CD4-positive, alpha-beta T cell treated with Interleukin-4 for 1 hour (primary cell): ENCODE measurements at regions not wholly inside any gene's neighbourhood (a gene's known extent, or its start where the extent isn't known, plus 50 kb on each side); places are given as distances from the start of the nearest gene placed in this dataset.

ENCODE experiments used
- DNase-seq, 2 donors: peaks; one replicate each; pipeline ENCODE4 v3.0.0-alpha.2; 2020 to 2022

DNA sequence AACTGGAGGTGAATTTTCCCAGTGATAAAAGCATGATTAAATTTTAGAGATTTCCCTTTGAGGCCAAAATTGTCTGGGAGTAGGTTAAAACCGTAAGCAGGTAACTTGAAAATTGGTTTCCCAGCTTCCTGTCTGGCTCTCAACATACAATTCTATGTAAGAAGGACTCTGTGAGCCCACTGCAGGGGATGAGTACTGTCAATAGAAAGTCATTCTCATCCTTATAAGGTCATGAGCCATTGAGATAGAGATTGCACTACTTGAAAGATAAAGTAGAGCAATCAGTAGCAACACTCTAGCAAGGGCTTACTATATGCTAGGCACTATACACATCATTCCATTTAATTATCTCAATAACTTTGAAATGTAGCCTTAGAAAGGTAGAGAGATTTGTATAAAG, 225.6 kb upstream of the HMGA2 start:
- DNase-seq: no peak

DNA sequence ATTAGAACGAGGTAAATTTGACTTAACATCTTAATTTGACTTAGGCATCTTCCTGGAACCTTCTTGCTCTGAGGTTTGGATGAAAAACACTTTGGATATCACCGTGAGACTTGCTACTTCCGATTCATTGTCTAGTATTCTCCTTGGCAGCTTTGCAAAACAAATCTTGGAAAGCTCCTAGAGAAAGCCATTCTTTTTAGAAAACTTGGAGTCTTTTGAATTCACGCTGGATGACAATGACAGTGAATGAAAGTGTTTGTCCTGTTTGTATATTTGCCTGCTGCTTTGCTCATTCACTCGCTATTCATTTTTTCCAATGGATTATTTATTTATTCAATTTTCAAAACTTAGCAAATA, 222.1 kb upstream of the HMGA2 start:
- no peak for DNase-seq

DNA sequence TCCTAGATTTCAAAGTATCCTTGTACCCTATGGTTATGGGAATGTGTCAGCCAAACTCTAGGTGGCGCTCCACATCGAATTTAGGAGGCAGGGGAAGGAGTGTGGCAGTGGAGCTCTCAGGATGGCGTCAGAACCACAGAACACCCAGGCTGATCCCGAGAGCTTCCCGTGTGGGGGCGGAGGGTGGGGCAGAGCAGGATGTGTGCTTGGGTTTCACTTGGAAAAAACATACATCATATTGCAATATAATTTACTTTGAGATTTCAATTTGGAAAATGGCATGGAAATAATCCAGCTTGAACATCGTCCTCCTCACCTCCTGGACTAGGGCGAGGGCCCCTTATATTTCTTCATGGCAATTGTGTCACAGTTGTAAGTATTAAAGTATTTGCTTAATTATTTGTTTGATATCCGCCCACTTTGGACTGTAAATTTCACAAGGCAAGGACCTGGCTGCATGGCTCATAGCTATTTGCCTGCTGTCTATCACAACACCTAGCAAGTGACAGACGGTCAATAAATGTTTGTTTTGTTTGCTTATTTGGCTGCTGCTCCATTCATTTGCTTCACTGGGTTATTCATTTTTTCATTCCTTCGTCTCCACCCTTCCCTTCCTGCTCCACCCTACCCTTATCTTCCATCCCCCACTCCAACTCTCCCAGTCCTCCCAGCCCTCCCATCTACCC, 221.5 kb upstream of the HMGA2 start:
- DNase-seq: peak in 1 of 2 donors; percentile 15

DNA sequence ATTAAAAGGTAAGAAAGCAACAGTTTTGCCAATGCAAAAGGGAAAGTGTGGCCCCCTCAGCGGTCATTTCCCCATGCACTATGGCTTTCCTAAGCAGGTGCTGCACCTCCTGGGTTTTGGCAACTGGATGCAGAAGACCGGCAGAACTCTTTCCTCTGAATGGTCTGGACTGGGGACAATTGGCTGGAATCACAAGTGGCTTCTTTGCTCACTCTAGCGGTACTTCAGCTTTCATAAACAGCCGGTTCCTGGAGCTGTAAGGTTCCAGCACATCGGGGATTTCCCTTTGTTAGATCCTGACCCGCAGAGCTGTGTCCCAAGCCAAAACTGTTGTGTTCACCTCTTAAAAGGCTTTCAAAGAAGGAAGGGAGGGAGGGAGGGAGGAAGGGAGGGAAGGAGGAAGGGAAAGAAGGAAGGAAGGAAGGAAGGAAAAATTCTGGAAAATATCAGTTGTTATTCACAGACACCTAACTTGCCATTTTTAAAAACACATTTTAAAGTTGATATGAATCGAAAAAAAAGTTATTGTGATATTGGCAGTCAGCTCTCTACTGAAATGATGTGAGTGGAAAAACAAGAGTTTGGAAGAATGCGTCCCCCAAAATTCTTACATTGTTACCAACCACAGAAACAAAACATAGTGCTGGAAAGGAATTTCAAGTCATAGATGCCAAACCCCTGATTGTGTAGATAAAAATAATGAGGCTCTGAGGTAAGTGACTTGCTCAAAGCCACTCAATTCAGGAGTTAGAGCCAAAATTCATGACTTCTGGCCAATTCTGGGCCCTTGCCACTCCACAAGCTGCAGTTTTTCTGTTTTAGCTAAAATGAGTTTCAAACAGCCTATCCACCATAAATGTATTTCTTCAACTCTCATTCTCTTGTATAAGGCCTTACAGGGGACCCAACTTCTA, 220.6 kb upstream of the HMGA2 start:
- no peak for DNase-seq

DNA sequence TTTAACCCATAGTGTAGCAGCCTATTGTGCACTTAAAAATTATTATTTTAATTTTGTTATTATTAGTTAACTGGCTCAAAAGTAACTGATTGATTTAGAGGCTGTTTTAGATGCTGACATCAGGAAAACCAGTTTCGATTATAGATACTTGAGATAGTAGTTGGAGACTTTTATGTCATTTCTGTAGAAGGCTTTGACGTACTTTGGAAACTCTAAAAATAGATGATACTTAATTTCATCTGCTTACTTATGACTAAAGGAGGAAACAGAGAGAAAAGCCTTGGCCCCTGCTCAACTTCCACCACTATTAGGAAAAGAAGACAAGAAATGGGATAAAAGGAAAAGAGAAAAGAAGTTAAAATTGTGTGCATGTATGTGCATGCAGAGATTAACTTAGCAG, 219.3 kb upstream of the HMGA2 start:
- DNase-seq: no peak

DNA sequence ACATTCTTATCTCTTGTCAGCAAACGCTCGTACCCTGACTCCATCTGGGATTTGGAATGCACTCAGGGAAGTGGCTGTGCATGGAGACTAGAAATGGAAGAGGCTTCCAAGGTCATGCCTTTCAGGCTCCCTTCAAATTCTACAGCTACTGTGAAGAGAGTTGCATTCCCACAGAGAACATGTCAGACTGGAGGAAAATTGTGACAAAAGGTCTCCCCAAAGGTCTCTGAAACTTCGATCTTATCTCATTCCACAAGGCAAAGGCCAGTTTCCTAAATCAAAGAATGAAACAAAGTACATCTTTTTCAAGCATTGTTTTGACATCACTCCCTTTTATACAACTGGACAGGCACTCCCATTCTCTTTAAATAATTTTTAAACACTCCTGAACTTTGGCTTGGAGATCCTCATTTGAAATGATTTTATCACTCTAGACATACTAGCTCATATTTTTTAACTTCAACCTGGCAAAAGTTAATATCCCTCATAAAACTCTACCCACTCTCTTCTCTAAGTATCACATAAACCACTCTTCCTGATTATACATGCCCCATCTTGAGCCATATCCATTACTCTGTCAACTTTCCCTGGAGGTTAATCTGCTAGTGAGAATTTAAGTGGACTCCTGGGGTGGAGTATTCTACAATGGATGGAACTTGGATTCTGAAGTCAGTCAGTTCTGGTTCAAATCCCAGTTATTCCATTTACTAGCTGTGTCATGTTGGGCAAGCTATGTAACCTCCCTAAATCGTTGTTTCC, 218.1 kb upstream of the HMGA2 start:
- no peak for DNase-seq

DNA sequence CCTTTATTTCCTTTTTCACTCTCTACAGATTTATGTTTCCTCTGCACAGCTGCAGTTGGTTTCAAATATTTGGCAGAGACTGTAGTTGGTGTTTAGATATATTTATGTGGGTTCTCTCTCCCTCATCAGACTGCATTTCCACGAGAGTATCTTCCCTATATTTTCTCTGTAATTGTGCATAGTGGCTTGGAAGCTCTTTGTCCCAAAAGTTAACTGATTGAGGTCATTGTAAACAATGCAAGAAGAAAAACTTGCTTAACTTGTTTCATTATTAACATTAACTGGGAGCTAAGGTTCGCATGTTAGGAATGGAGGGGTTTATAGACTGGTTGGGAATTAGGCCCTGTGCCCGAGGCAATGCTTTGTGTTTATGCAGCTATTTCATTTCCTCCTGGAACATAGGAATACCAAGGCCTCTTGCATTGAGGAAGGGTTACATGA, 216.9 kb upstream of the HMGA2 start:
- no peak for DNase-seq

DNA sequence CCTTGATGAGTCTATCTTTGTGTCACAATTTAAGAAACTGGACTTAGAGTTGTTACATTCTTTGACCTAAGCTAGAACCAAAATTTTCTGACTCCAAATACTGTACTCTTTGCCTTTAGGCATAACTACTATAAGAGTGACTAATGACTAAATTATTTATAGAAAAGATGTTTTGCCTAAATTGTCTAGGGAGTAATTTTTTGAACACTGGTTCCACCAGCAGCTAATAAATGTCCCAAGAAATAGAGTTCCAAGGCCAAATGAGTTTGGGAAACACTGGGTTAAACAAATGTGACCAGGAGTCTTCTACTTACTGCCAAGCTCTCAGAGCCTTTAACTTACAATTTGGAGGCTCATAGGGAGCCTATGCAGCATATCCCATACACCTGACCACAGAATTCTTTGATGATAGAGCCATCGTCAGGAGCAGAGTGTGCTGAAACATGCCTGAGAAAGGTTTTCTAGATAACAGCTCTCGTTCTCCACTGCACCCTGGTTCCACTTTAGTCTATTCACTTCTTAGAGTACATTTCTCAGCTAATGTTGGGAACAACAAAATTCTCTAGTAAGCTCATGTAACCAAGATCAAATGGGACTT, 215.9 kb upstream of the HMGA2 start:
- no peak for DNase-seq

DNA sequence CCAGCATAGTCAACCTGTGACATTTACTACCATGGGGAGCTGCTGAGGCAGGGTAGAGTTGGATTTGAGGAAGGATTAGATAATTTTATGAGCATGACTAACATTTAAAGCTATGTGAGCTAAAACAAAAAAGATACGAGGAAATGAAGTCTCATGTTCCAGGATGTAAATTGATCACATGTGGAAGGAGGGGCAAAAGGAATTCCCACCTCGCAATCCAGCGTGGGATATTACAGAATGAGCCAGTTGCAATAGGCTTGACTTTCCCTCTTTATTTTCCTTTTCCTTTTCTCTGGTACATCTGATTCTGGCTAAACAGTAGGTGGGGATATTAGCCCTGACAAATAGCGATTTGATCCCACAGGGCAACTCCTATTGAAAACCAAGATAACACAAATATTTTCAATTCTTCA, 214.9 kb upstream of the HMGA2 start:
- DNase-seq: no peak

DNA sequence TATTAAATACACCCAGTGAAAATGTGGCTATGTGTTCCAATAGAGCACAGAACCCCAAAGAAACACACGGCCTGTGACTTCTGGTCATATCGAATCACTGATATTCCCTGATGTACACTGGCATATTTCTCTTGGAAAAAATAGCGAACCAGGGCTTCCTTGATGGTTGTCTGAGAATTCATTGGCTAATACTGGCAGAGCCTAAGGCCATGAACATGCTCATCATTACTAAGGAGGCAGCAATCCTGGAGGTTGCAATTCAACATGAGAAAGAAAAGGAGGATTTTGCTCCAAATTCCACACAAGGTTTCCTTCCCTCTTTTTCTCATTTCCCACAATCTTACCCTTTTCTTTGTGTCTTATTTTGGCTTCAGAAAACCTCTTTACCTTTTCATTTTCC, 212.9 kb upstream of the HMGA2 start:
- no peak for DNase-seq

DNA sequence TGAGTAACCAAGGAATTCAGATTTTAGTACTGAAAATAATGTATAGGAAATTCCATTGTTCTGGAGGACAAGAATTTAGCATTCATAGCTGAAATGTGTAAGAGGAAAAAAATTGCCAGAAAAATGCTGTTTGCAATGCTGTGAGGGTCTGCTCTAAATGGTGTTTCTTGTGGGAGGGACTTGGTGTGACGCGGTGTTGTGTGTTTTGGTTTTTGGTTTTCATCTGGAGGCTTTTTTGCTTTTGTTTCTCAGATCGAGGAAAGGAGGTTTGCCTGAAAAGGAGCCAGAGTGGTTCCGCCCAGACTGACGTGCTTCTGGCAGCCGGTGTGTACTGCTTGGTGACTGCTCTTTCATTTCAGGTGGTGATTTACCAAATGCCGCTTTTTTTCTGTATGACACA, 211.8 kb upstream of the HMGA2 start:
- DNase-seq: no peak

DNA sequence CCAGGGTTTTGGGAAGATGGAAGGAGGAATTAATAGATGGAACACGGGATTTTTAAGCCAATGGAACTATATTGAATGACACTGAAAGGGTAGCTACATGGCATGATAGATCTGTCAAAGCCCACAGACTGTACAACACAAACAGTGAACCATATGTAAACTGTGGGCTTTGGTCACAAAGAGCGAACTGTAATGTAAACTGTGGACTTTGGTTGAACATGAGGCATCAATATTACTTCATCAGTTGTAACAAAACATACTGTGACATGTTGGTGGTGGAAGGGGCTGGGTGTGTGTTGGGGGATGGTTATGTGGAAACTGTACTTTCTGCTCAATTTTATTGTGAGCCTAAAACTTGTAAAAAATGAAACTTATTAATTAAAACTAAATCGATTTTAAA, 210.6 kb upstream of the HMGA2 start:
- no peak for DNase-seq

DNA sequence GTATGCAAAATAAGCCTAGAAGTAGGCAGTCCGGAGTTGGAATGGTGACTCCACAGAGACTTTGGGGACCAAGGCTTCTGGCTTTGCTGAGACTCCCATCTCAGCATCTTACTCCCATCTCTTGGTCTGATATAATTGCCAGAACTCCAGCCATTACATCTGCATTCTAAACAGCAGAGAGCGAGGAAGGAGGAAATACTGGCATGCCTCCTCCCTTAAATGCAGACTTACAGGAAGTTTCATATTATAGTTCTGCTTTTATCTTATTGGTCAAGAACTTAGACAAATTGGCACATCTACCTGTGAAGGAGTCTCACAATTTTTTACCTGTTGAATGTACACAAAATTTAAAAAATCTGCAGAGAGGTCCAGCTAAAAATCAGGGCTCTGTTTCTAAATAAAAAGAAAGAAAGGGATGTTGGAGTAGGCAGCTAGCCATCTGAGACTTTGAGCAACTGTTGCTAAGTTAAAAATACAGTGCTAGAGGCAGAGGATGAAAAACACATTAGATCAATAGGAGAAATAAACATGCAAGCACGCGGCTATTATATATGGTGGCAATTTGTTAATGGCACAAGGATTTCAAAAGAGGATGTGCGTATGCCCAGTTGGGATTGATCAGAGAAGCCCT, 209.9 kb upstream of the HMGA2 start:
- DNase-seq: no peak

DNA sequence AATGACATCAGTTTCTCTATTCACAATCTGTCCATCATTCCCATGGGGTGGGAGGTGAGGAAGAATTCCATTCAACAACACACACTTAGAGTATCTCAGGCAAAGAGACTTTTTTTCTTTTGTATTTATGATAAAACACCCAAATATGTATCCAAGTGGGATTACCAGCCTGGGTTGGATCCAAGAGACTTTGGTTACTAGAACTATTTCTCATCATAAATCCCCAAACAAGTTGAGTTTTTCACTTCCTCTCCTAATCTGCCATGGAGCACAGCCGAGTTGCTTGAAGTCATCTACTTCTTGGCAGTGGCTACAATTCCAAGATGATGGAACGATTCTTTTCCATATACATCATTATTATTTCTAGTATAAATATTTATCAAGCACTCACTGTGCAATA, 209.2 kb upstream of the HMGA2 start:
- DNase-seq: no peak

DNA sequence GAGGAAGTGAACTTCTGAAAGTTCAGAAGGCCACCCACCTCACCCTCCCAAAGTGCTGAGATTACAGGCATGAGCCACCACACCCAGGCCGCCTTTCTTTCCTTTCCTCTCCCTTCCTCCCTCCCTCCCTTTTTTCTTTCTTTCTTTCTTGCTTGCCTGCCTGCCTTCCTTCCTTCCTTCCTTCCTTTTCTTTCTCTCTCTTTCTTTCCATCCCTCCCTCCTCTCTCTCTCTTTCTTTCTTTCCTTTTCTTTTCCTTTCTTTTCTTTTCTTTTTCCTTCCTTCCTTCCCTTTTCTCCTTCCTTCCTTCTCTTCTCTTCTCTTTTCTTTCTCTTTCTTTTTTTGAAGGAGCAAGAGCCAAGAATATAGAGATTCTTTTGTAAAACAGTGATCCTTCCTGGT, 208.3 kb upstream of the HMGA2 start:
- no peak for DNase-seq

DNA sequence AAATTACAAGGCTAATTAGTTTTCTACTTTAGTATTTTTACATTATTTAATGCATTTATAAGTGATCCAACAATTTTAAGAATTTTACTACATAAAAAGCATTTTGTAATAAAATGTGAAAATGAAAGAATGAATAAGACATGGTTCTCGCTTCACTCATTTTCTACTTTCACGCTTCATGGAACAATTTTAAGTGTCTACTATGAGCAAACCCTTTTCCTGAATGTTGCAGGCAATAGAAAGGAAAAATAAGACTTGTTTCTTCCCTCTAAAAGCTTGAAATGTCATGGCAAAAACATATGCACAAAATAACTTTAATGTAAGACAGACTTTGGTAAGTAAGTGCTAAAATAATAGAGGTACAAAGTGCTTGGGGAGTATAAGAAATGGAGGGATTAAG, 205.7 kb upstream of the HMGA2 start:
- no peak for DNase-seq

DNA sequence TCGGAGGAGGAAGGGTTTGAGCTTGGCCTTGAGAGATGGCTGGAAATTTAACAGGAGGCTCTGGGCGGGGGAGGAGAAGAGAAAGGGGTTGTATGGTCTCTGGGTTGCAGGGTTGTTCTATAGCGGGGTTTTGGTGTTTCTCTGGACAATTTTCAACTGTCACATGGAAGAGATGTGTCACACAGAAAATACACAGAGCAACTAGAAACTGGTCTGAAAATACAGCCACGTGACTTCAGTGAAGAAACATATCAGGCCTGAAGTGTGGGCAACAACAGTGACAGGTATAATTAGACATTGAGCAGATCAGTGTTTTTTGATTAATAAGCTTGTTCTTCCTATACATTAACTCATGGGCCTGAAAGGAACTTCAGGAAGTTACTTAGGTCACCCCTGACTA, 205.3 kb upstream of the HMGA2 start:
- DNase-seq: no peak

DNA sequence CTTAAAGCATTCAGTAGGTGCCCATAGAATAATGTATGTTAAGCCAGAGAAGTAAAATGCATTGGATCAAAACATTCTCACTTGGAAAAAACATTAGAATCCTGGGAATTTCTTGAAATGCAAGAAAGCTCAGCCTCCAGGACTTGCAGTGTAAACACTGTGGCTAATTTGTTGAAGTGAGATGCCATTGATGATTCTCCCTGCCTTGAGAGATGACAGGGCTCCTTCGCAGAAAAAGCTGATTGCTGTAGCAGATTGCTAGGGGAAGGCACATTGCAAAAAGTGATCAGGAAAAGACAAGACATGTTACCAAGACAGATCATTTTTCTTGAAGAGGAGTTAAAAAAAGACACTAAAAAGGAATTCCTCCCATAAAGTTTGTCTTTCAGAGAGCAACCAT, 204.2 kb upstream of the HMGA2 start:
- DNase-seq: no peak

DNA sequence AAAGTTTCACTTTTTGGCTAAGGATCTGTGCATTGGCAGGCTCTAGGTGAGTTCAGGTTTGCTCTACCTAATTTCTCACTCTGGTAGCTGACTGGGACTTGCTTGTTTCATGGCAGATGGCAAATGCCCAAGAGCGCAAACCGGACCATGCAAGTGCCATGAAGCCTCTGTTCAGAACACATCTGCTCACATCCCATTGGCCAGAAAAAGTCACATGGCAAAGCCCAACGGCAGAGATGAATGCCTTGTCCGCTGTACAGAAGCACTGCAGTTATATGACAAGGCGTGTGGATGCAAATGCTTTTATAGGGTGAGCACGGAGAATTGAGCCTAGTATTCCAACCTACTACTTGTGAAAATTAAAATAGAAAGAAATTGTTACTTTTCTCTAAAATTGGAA, 202.2 kb upstream of the HMGA2 start:
- DNase-seq: no peak

DNA sequence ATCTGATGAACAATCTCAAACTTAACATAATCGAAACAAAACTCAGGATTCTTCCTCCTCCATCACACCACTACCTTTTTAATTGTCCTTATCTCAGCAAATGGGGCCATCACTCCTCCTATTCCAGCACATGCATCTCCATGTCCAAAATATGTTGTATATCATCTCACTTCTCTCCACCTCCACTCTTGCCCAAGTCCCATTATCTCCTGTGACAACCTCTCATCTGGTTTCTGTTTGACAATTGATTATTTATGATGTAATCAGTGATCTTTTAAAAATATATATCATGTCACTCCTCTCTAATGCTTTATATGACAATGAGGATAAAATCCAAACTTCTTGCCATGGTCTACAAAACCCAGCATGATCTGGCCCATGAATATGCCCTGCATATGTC, 200.8 kb upstream of the HMGA2 start:
- DNase-seq: no peak

DNA sequence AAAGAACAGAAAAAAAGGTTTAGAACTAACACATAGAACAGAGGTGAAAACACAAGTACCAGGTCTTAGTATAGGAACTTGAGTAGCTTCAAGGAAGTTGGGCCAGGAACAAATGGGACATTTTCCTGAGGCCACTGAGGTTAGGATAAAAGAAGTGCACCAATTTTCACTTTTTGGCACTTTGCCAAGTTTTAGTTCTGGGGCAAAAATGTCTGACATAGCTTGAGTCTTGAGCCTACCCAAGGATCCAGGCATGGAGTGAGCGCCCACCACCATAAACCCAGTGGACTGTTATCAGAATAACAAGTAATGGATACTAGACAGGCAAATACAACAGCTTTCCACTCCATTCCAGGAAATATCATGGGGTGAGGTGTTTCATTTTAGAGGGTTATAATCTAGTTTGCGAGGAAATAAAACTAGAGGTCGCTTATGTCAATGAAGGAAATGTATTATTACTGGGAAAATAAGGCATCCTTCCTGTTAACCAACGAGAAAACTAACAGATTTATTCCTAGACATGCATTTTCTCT, 199.7 kb upstream of the HMGA2 start:
- no peak for DNase-seq

DNA sequence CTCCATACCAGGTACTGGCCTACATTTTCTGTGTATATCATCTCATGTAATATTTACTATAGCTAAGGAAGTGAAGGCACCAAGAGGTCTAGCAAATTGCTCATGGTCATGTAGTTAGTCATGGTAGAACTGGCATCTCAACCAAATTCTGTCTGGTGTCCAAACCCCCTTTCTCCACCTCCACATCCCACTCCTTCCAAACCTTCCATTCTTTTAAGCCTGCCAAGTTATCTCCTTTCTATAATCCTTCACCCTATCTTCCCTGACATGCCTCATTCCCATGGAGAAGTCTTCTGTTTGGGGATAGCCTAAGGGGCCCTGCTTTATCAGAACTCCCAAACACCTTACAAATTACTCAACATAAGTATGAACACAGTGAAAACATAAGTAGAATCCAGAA, 196.2 kb upstream of the HMGA2 start:
- DNase-seq: no peak

DNA sequence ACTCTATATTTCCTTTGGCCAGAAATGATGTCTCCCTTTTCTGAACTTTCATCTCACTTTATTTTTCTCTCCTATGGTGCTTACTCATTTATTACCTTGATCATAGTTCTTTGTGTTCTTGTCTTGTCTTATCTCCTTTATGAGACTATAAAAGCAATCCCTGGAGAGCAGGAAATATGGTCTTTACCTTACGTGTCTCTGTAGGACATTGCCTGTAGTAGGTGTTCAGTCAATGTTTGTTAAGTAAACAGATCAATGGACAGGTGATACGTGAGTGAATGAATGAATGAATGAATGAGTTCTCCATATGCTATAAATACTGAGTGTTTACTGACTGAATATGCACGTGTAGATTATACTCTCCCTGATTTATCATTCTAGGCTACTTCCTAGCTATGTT, 193.7 kb upstream of the HMGA2 start:
- DNase-seq: no peak
